PC-9 (cell line): ENCODE measurements at regions not wholly inside any gene's neighbourhood (a gene's known extent, or its start where the extent isn't known, plus 50 kb on each side); places are given as distances from the start of the nearest gene placed in this dataset.
"Not testable (repeated sequence)": the region's sequence is repeated elsewhere in the genome, so short reads cannot be mapped to it uniquely, and the experiment has no call there.

Source experiments
- CTCF ChIP-seq: fragments of 200-600 bp; sonication (generic); conservative IDR thresholded peaks from 2 replicates; pipeline ENCODE4 v1.6.1; 2017; ENCODE audit warnings: mixed run types, antibody characterized with exemption, mild to moderate bottlenecking, moderate library complexity
- EZH2 ChIP-seq: fragments of 200-600 bp; sonication (generic); IDR thresholded peaks from 2 replicates; pipeline ENCODE4 v1.8.0; 2017; ENCODE audit warnings: antibody characterized with exemption, low read depth

GRCh38 chr9:40991100-40991740, 137.3 kb downstream of the FOXD4L6 start:
- TF ChIP-seq CTCF, EZH2: not testable (repeated sequence)
